H1 (cell line): ENCODE measurements at regions not wholly inside any gene's neighbourhood (a gene's known extent, or its start where the extent isn't known, plus 50 kb on each side); places are given as distances from the start of the nearest gene placed in this dataset.

Source experiments
- CTCF ChIA-PET: fragments of 300-600 bp; sonication (Branson Sonifier 250); formaldehyde crosslinking; loops from one replicate; lab custom pipeline; 2021; ENCODE audit not compliant: partially characterized antibody; lab: Charles Lee
- POLR2A ChIA-PET: fragments of 300-600 bp; sonication (Branson Sonifier 250); formaldehyde crosslinking; loops from one replicate; lab custom pipeline; 2021; ENCODE audit warnings: inconsistent platforms; ENCODE audit not compliant: partially characterized antibody; lab: Charles Lee
- DNase-seq, 2 experiments: peaks; one replicate each; pipeline versions ENCODE4 v3.0.0 to v3.0.0-alpha.2; 2010 to 2022; ENCODE audit warnings: low spot score in 2 of 2, low read depth in 1 of 2, mixed read lengths in 1 of 2
- FAIRE-seq: peaks from 2 replicates; lab custom pipeline; 2011; peaks lifted over from hg19 to GRCh38; lab: Jason Lieb, UNC
- H2AFZ ChIP-seq: 2 replicates; pipeline ENCODE4 v1.8.1; 2012; ENCODE audit warnings: low read length, inconsistent platforms
- H2AK5ac ChIP-seq: 2 replicates; pipeline ENCODE4 v1.6.1; 2013; ENCODE audit warnings: low read depth, low read length
- H2BK120ac ChIP-seq: replicated peaks from 2 replicates; pipeline ENCODE3; 2013; ENCODE audit warnings: low read depth, low read length, inconsistent platforms
- H2BK12ac ChIP-seq: 2 replicates; pipeline ENCODE4 v1.6.1; 2013; ENCODE audit warnings: low read depth, low read length
- H2BK15ac ChIP-seq: 2 replicates; pipeline ENCODE4 v1.6.1; 2013; ENCODE audit warnings: low read length
- H2BK20ac ChIP-seq: 2 replicates; pipeline ENCODE4 v1.6.1; 2013; ENCODE audit warnings: low read length
- H2BK5ac ChIP-seq: 2 replicates; pipeline ENCODE4 v1.6.1; 2013; ENCODE audit warnings: low read depth, low read length
- H3K14ac ChIP-seq: 2 replicates; pipeline ENCODE4 v1.6.1; 2013; ENCODE audit warnings: inconsistent platforms; ENCODE audit not compliant: insufficient read length
- H3K18ac ChIP-seq: 2 replicates; pipeline ENCODE4 v1.6.1; 2013; ENCODE audit warnings: low read length; ENCODE audit errors: extremely low read depth
- H3K23ac ChIP-seq: 2 replicates; pipeline ENCODE4 v1.6.1; 2013; ENCODE audit warnings: inconsistent platforms; ENCODE audit not compliant: insufficient read length
- H3K23me2 ChIP-seq: 2 replicates; pipeline ENCODE4 v1.6.1; 2013; ENCODE audit warnings: low read depth, low read length
- H3K27ac ChIP-seq: 2 replicates; pipeline ENCODE4 v1.6.1; 2011; ENCODE audit warnings: low read depth, low read length, inconsistent platforms
- H3K27me3 ChIP-seq, 4 experiments: replicated peaks in 1 of 4; 1 replicate in 1 of 4; 2 replicates in 3 of 4; pipeline versions ENCODE4 v1.6.1 to v1.8.1; 2011 to 2013; ENCODE audit warnings: low read length in 3 of 4, mild to moderate bottlenecking in 3 of 4, inconsistent platforms in 2 of 4, mixed read lengths in 2 of 4, moderate library complexity in 1 of 4; ENCODE audit not compliant: control insufficient read depth in 3 of 4, insufficient read depth in 3 of 4; ENCODE audit errors: extremely low read depth in 1 of 4
- H3K36me3 ChIP-seq, 4 experiments: 2 replicates each; pipeline versions ENCODE4 v1.6.1 to v1.8.1; 2011 to 2013; ENCODE audit warnings: mild to moderate bottlenecking in 4 of 4, low read length in 3 of 4, moderate library complexity in 2 of 4, control low read depth in 1 of 4, inconsistent platforms in 1 of 4; ENCODE audit not compliant: insufficient read depth in 4 of 4, control insufficient read depth in 2 of 4
- H3K4ac ChIP-seq: replicated peaks from 2 replicates; pipeline ENCODE3; 2013; ENCODE audit warnings: low read length, low read depth, mixed read lengths, inconsistent platforms; ENCODE audit not compliant: insufficient read length
- H3K4me1 ChIP-seq, 4 experiments: replicated peaks in 1 of 4; 1 replicate in 1 of 4; 2 replicates in 3 of 4; pipeline versions ENCODE4 v1.6.1 to v1.8.1; 2011 to 2013; ENCODE audit warnings: low read length in 3 of 4, inconsistent platforms in 2 of 4, mixed read lengths in 1 of 4; ENCODE audit not compliant: insufficient read depth in 4 of 4, control insufficient read depth in 3 of 4
- H3K4me2 ChIP-seq, 2 experiments: 2 replicates each; pipeline versions ENCODE4 v1.6.1 to v1.8.1; 2011 to 2013; ENCODE audit warnings: low read depth in 2 of 2, low read length in 2 of 2, control low read depth in 1 of 2, inconsistent platforms in 1 of 2, mild to moderate bottlenecking in 1 of 2; ENCODE audit not compliant: insufficient read depth in 1 of 2
- H3K4me3 ChIP-seq, 4 experiments: fragments of 200-600, 300-600 bp in 1 of 4; sonication (generic), shearing (Covaris generic), sonication (Bioruptor Twin) in 1 of 4; 2 replicates each; pipeline versions ENCODE4 v1.5.1 to v1.8.1; 2011 to 2016; ENCODE audit warnings: low read length in 4 of 4, low read depth in 3 of 4, control low read depth in 2 of 4, inconsistent platforms in 2 of 4, mild to moderate bottlenecking in 2 of 4, mixed read lengths in 1 of 4, moderate library complexity in 1 of 4; ENCODE audit not compliant: insufficient read depth in 2 of 4; ENCODE audit errors: extremely low read depth in 1 of 4
- H3K56ac ChIP-seq: replicated peaks from 2 replicates; pipeline ENCODE3; 2013; ENCODE audit warnings: low read depth, mild to moderate bottlenecking, mixed read lengths, low read length, inconsistent platforms; ENCODE audit not compliant: insufficient read length
- H3K79me1 ChIP-seq: 2 replicates; pipeline ENCODE4 v1.6.1; 2013; ENCODE audit warnings: low read depth, low read length, control low read depth
- H3K79me2 ChIP-seq, 2 experiments: 2 replicates each; pipeline versions ENCODE4 v1.6.1 to v1.8.1; 2012 to 2013; ENCODE audit warnings: low read length in 2 of 2, mild to moderate bottlenecking in 2 of 2, inconsistent platforms in 1 of 2; ENCODE audit not compliant: insufficient read depth in 2 of 2, control insufficient read depth in 1 of 2
- H3K9ac ChIP-seq, 4 experiments: replicated peaks in 1 of 4; 1 replicate in 1 of 4; 2 replicates in 3 of 4; pipeline versions ENCODE4 v1.6.1 to v1.8.1; 2011 to 2013; ENCODE audit warnings: low read depth in 3 of 4, low read length in 3 of 4, control low read depth in 2 of 4, mild to moderate bottlenecking in 2 of 4, moderate library complexity in 2 of 4, inconsistent platforms in 1 of 4; ENCODE audit errors: extremely low read depth in 1 of 4
- H3K9me3 ChIP-seq, 2 experiments: 2 replicates each; pipeline versions ENCODE4 v1.6.1 to v1.8.1; 2012 to 2013; ENCODE audit warnings: mild to moderate bottlenecking in 2 of 2, moderate library complexity in 2 of 2, control low read depth in 1 of 2, inconsistent platforms in 1 of 2, low read depth in 1 of 2, low read length in 1 of 2, mixed read lengths in 1 of 2; ENCODE audit not compliant: insufficient read depth in 2 of 2
- H4K20me1 ChIP-seq, 2 experiments: replicated peaks in 1 of 2; 2 replicates each; pipeline versions ENCODE3 to v1.8.1; 2011 to 2013; ENCODE audit warnings: inconsistent platforms in 2 of 2, low read length in 2 of 2, mild to moderate bottlenecking in 1 of 2; ENCODE audit not compliant: insufficient read depth in 2 of 2, control insufficient read depth in 1 of 2
- H4K5ac ChIP-seq: 2 replicates; pipeline ENCODE4 v1.6.1; 2013; ENCODE audit warnings: low read length, low read depth, mixed read lengths, inconsistent platforms; ENCODE audit not compliant: insufficient read length
- H4K8ac ChIP-seq: 2 replicates; pipeline ENCODE4 v1.8.0; 2013; ENCODE audit warnings: mild to moderate bottlenecking, moderate library complexity, low read length, inconsistent platforms; ENCODE audit not compliant: insufficient read depth; ENCODE audit errors: extremely low read depth
- H4K91ac ChIP-seq: replicated peaks from 2 replicates; pipeline ENCODE3; 2013; ENCODE audit warnings: low read length, mixed read lengths, inconsistent platforms; ENCODE audit not compliant: insufficient read length
- ASH2L ChIP-seq: fragments of 200-600, 300-600 bp; sonication (generic); IDR thresholded peaks from one replicate; pipeline ENCODE4 v1.7.1; 2017; ENCODE audit warnings: low read length
- CHD1 ChIP-seq: IDR thresholded peaks from 2 replicates; pipeline ENCODE4 v1.6.1; 2012; ENCODE audit warnings: low read depth, low read length, improper control_type of control experiment
- CREB1 ChIP-seq: IDR thresholded peaks from 2 replicates; pipeline ENCODE4 v1.6.1; 2012; ENCODE audit warnings: inconsistent platforms
- EP300 ChIP-seq, 2 experiments: IDR thresholded peaks; 1 replicate in 1 of 2; 2 replicates in 1 of 2; pipeline ENCODE4 v1.6.1; 2011 to 2012; ENCODE audit warnings: low read depth in 2 of 2, low read length in 2 of 2, mild to moderate bottlenecking in 2 of 2, borderline replicate concordance in 1 of 2, inconsistent platforms in 1 of 2, moderate library complexity in 1 of 2
- EZH2 ChIP-seq: fragments of 200-600 bp; sonication (generic); IDR thresholded peaks from 2 replicates; pipeline ENCODE4 v1.7.1; 2012; ENCODE audit warnings: low read depth, mild to moderate bottlenecking, moderate library complexity, low read length, inconsistent platforms; ENCODE audit not compliant: severe bottlenecking
- FOSL1 ChIP-seq: IDR thresholded peaks from 2 replicates; pipeline ENCODE4 v1.6.1; 2011; ENCODE audit warnings: mild to moderate bottlenecking, low read depth, low read length, moderate library complexity; ENCODE audit not compliant: insufficient read depth
- GABPA ChIP-seq: IDR thresholded peaks from 2 replicates; pipeline ENCODE4 v1.6.1; 2011; ENCODE audit warnings: mild to moderate bottlenecking, low read length, moderate library complexity, borderline replicate concordance; ENCODE audit not compliant: insufficient read depth
- GTF2F1 ChIP-seq: IDR thresholded peaks from 2 replicates; pipeline ENCODE4 v1.6.1; 2012; ENCODE audit warnings: low read depth, low read length, improper control_type of control experiment, borderline replicate concordance
- HDAC2 ChIP-seq, 2 experiments: fragments of 300-600 bp in 1 of 2; sonication (generic) in 1 of 2; IDR thresholded peaks; 2 replicates each; pipeline ENCODE4 v1.6.1; 2011 to 2012; ENCODE audit warnings: low read depth in 2 of 2, low read length in 2 of 2, mild to moderate bottlenecking in 2 of 2, moderate library complexity in 2 of 2, borderline replicate concordance in 1 of 2, inconsistent platforms in 1 of 2
- JUND ChIP-seq: IDR thresholded peaks from 2 replicates; pipeline ENCODE4 v1.6.1; 2011; ENCODE audit warnings: mild to moderate bottlenecking, improper control_type of control experiment, low read length
- SP4 ChIP-seq: IDR thresholded peaks from 2 replicates; pipeline ENCODE4 v1.6.1; 2012; ENCODE audit warnings: low read length, inconsistent platforms
- SRF ChIP-seq: IDR thresholded peaks from 2 replicates; pipeline ENCODE4 v1.6.1; 2011; ENCODE audit warnings: mild to moderate bottlenecking, low read depth, low read length, moderate library complexity
- SUZ12 ChIP-seq: fragments of 200-600 bp; sonication (generic); IDR thresholded peaks from 2 replicates; pipeline ENCODE4 v1.6.1; 2012; ENCODE audit warnings: mild to moderate bottlenecking, inconsistent platforms, low read length, moderate library complexity, mixed read lengths
- TAF1 ChIP-seq: IDR thresholded peaks from 2 replicates; pipeline ENCODE4 v1.6.1; 2011; ENCODE audit warnings: mild to moderate bottlenecking, low read depth, low read length
- WGBS, 2 experiments: shearing (Covaris generic) in 1 of 2; methylation state at CpG; one replicate each; pipeline versions ENCODE4 v1.1.6 to v1.1.7; 2013 to 2015; ENCODE audit warnings: low lambda C conversion rate in 2 of 2, mixed read lengths in 2 of 2, inconsistent platforms in 1 of 2, low coverage in 1 of 2, missing lambda C conversion rate in 1 of 2; ENCODE audit not compliant: insufficient replicate concordance in 2 of 2, insufficient coverage in 1 of 2, insufficient read length in 1 of 2; ENCODE audit errors: extremely low coverage in 1 of 2, missing lambda C conversion rate in 1 of 2; 5-methylcytosine and 5-hydroxymethylcytosine counted together

DNA sequence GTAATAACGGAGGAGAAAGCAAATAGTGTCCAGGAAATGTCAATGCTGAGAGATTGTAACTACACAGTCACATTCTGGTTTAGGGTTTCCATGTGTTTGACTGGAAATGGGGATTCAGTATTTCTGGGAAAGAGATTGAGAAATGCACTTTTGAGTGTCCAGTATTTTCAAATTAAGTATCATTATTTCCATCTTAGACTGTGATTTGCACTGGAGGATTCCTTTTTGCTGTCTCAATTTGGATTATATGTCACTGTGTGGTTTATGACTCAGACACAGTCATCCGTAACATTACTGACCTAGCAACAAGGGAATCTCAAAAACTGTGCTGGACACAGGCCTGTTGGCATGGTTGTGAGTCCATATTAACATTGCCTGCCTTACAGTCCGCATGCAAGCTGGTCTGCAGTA lies 681.4 kb downstream of the CDH11 start:
- Histone ChIP-seq H2BK15ac (no peak overlapping the region), H4K91ac (no peak overlapping the region), H2AFZ (no peak overlapping the region), H3K18ac (no peak overlapping the region), H3K36me3 (no peaks in the 10 kb centered on the region), H3K79me1 (no peaks in the 10 kb centered on the region), H3K27me3 (no peaks in the 10 kb centered on the region), H4K20me1 (no peaks in the 10 kb centered on the region), H3K4me1 (peaks cover 0 to 2% (median 1%) of the 10 kb centered on the region in 4 experiments; a peak in 3 of 7 replicates), H3K4ac (no peak overlapping the region), H3K4me3 (no peak overlapping the region), H4K5ac (no peak overlapping the region), H3K9me3 (no peaks in the 10 kb centered on the region), H2BK120ac (no peak overlapping the region), H3K79me2 (no peaks in the 10 kb centered on the region), H3K14ac (no peak overlapping the region), H3K27ac (no peak overlapping the region), H2BK20ac (no peak overlapping the region), H4K8ac (no peak overlapping the region), H3K9ac (no peak overlapping the region), H2BK12ac (no peak overlapping the region), H3K23ac (no peak overlapping the region), H2BK5ac (no peak overlapping the region), H3K56ac (no peak overlapping the region), H3K4me2 (no peak overlapping the region), H2AK5ac (no peak overlapping the region), H3K23me2 (no peaks in the 10 kb centered on the region)
- ChIA-PET POLR2A (no interaction called here), CTCF (no interaction called here)
- WGBS, 2 experiments = 89% methylated on average over 3 of the region's 3 CpGs; no CpG with 5 or more reads in 1 of the 2 experiments
- no peak for DNase-seq
- no peak for FAIRE-seq
- TF ChIP-seq GTF2F1 = no peak
- TF ChIP-seq SP4 = no peak
- TF ChIP-seq SUZ12 = no peak
- no peak for TF ChIP-seq GABPA
- TF ChIP-seq FOSL1 = no peak
- no peak for TF ChIP-seq CHD1
- TF ChIP-seq EP300 (IDR thresholded peaks at IDR 0.05; ENCODE audit: borderline replicate concordance in 1 of 2, low read depth in 2 of 2, low read length in 2 of 2) = no peak
- no peak for TF ChIP-seq JUND
- no peak for TF ChIP-seq EZH2
- no peak for TF ChIP-seq HDAC2 (IDR thresholded peaks at IDR 0.05; ENCODE audit: borderline replicate concordance in 1 of 2, low read depth in 2 of 2, low read length in 2 of 2)
- TF ChIP-seq CREB1 = no peak
- TF ChIP-seq ASH2L = no peak
- TF ChIP-seq TAF1 = no peak
- TF ChIP-seq SRF = no peak
